ENCODE measurements at regions not wholly inside any gene's neighbourhood (a gene's known extent, or its start where the extent isn't known, plus 50 kb on each side); places are given as distances from the start of the nearest gene placed in this dataset.

GRCh38 chr6:119479860-119480655 is 130.5 kb upstream of the MAN1A1 start:
- no peak for TF ChIP-seq EZH2 (IDR thresholded peaks at IDR 0.05; ENCODE audit: insufficient read depth, poor library complexity, severe bottlenecking)
- no peak for TF ChIP-seq EZH2phosphoT487 (IDR thresholded peaks at IDR 0.05; ENCODE audit: insufficient read depth, low read depth)
